Adrenal gland (tissue), 9 donors: ENCODE measurements at regions not wholly inside any gene's neighbourhood (a gene's known extent, or its start where the extent isn't known, plus 50 kb on each side); places are given as distances from the start of the nearest gene placed in this dataset.
A peak's percentile ranks its signal among the peaks of the same experiment; 100 is the strongest.

Source experiments
- DNase-seq, 7 donors: peaks; one replicate each; pipeline ENCODE4 v3.0.0-alpha.2; 2019 to 2020
- H3K27ac ChIP-seq, 5 donors: fragments of 200-600 bp; sonication (generic) in 4 of 5; 1 replicate in 3 of 5; 2 replicates in 2 of 5; pipeline versions ENCODE4 v1.5.1 to v1.8.0; 2016 to 2020; ENCODE audit warnings: mild to moderate bottlenecking in 1 of 5
- H3K27me3 ChIP-seq: fragments of 200-600 bp; 2 replicates; pipeline ENCODE4 v1.8.0; 2021
- H3K36me3 ChIP-seq, 2 donors: fragments of 200-600 bp; replicated peaks in 1 of 2; 1 replicate in 1 of 2; 2 replicates in 1 of 2; pipeline versions ENCODE4 v1.5.1 to v1.8.0; 2018 to 2022
- H3K4me1 ChIP-seq, 2 donors: fragments of 200-600 bp; replicated peaks in 1 of 2; 1 replicate in 1 of 2; 2 replicates in 1 of 2; pipeline versions ENCODE4 v1.5.1 to v1.8.0; 2018 to 2021
- H3K4me3 ChIP-seq, 4 donors: fragments of 200-600 bp; sonication (generic) in 3 of 4; one replicate each; pipeline ENCODE4 v1.5.1; 2016 to 2018
- H3K9me3 ChIP-seq, 3 donors: fragments of 200-600 bp; sonication (generic) in 1 of 3; replicated peaks in 1 of 3; 1 replicate in 2 of 3; 2 replicates in 1 of 3; pipeline versions ENCODE4 v1.5.1 to v1.8.0; 2016 to 2021
- POLR2A ChIP-seq, 2 donors: fragments of 450-650 bp; IDR thresholded peaks; one replicate each; pipeline ENCODE4 v1.6.1; 2017; ENCODE audit warnings: antibody characterized with exemption in 2 of 2, mild to moderate bottlenecking in 2 of 2, moderate library complexity in 1 of 2
- WGBS, 4 donors: extraction: QIAGEN DNeasy Blood & Tissue Kit in 2 of 4; methylation state at CpG; one replicate each; pipeline versions ENCODE4 v1.1.5 to v1.1.7; 2013 to 2017; 5-methylcytosine and 5-hydroxymethylcytosine counted together
- intact Hi-C, 2 donors: fragments of 100-400 bp; cut with DNase I; formaldehyde crosslinking; loops; one replicate each; pipeline versions ENCODE4 v1.14.1 to v1.15.0; 2022 to 2023
- TF ChIP-seq, protein P1 (sequence below), 6 experiments: fragments of 450-650 bp in 4 of 6; fragments of 200-600 bp in 2 of 6; sonication (generic) in 1 of 6; IDR thresholded peaks; 1 replicate in 5 of 6; 2 replicates in 1 of 6; pipeline versions ENCODE4 v1.5.1 to v1.8.0; 2016 to 2021; ENCODE audit warnings: antibody characterized with exemption in 6 of 6, mild to moderate bottlenecking in 2 of 6, moderate library complexity in 1 of 6
- donor health status: healthy with polysubstance abuse.
- donor health status: Bipolar disorder and iron deficiency.
- donor health status: DM: yes; HTN: yes; CAD: no.
- donor health status: DM: no; HTN: no; CAD: no.
- donor health status: DM: no; HTN: no; CAD: no.

DNA sequence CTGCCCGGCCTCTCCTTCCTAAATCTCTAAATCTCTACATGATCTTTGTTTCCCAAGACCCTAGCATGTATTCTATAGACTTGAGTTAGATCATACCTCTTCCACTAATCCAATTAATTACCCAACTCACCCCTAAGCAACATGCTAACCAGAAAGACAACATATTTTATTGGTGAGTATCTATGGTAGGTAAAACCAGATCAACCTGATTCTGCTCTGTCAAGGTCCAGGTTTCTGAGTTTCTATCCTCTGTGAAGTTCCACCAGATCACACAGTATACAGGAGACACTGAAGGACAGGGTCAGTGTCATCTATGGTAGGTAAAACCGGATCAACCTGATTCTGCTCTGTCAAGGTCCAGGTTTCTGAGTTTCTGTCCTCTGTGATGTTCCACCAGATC, 363.2 kb upstream of the MARCKS start:
- 72 to 91% (median 77%) methylated on average over 2 of the region's 2 CpGs for WGBS, 4 donors
- TF ChIP-seq, protein P1, sequence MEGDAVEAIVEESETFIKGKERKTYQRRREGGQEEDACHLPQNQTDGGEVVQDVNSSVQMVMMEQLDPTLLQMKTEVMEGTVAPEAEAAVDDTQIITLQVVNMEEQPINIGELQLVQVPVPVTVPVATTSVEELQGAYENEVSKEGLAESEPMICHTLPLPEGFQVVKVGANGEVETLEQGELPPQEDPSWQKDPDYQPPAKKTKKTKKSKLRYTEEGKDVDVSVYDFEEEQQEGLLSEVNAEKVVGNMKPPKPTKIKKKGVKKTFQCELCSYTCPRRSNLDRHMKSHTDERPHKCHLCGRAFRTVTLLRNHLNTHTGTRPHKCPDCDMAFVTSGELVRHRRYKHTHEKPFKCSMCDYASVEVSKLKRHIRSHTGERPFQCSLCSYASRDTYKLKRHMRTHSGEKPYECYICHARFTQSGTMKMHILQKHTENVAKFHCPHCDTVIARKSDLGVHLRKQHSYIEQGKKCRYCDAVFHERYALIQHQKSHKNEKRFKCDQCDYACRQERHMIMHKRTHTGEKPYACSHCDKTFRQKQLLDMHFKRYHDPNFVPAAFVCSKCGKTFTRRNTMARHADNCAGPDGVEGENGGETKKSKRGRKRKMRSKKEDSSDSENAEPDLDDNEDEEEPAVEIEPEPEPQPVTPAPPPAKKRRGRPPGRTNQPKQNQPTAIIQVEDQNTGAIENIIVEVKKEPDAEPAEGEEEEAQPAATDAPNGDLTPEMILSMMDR (IDR thresholded peaks at IDR 0.05), result no peak
- TF ChIP-seq POLR2A (IDR thresholded peaks at IDR 0.05), result no peak
- Histone ChIP-seq H3K27ac (no peak overlapping the region), H3K9me3 (no peaks in the 10 kb centered on the region), H3K36me3 (no peaks in the 10 kb centered on the region), H3K4me3 (no peak overlapping the region), H3K27me3 (no peaks in the 10 kb centered on the region), H3K4me1 (no peaks in the 10 kb centered on the region)
- no peak for DNase-seq
- intact Hi-C loops, result no loop called here

DNA sequence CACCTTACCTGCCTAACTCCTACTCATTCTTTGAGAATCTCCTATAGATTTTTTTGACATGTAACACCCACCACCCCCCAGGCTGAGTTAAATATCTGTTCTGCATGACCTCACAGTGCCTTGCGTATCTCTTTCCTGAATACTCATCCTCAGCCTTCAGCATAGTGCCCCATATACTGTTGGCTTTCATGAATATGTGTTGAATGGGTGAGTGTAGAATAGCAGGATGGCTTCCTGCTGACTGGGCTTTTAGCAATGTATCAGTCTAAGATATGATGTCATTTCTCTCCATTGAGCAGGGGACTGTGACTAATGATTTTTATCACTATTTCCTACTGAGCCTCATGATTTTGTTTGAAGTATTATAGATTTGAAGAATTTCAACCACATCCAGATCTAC, 361.6 kb upstream of the MARCKS start:
- WGBS, 4 donors, result 84 to 94% (median 91%) methylated on average over 1 of the region's 1 CpG
- intact Hi-C loops, result no loop called here

DNA sequence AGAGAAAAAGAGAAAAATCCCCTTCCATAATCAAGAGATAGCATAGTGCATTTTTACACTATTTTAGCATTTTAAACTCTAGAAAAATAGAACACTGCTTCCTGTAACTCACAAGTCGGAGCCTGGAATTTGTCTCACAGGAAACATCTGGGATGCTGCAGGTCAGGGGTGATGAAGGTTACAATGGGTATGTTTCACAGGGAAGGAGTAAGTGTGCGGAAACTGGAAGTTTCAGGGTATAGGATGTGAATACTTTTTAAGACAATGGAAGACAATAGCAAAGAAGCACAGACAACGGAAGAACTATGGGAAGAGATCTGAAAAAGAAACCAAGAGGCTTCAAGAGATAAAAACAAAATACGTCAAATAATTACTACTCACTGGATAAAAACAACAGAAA, 361.0 kb upstream of the MARCKS start:
- H3K36me3 ChIP-seq, result no peaks in the 10 kb centered on the region
- no peaks in the 10 kb centered on the region for H3K27me3 ChIP-seq
- DNase-seq, result peak in 4 of 7 donors; percentile 21 to 75 (median 32)
- intact Hi-C loops, result no loop called here
- TF ChIP-seq, protein P1 (IDR thresholded peaks at IDR 0.05), result no peak
- TF ChIP-seq POLR2A (IDR thresholded peaks at IDR 0.05), result no peak
- no peak overlapping the region for H3K27ac ChIP-seq
- H3K9me3 ChIP-seq, result no peaks in the 10 kb centered on the region
- no peaks in the 10 kb centered on the region for H3K4me1 ChIP-seq
- WGBS, 4 donors, result 47 to 58% (median 52%) methylated on average over 4 of the region's 4 CpGs
- H3K4me3 ChIP-seq, result no peak overlapping the region

More for the DNA sequence above, 361.6 kb upstream of the MARCKS start:
- no peak overlapping the region for H3K27ac ChIP-seq
- H3K27me3 ChIP-seq, result no peaks in the 10 kb centered on the region
- H3K4me1 ChIP-seq, result no peaks in the 10 kb centered on the region
- no peaks in the 10 kb centered on the region for H3K36me3 ChIP-seq
- TF ChIP-seq, protein P1 (IDR thresholded peaks at IDR 0.05), result no peak
- no peak for TF ChIP-seq POLR2A (IDR thresholded peaks at IDR 0.05)
- H3K4me3 ChIP-seq, result no peak overlapping the region
- no peaks in the 10 kb centered on the region for H3K9me3 ChIP-seq
- no peak for DNase-seq

DNA sequence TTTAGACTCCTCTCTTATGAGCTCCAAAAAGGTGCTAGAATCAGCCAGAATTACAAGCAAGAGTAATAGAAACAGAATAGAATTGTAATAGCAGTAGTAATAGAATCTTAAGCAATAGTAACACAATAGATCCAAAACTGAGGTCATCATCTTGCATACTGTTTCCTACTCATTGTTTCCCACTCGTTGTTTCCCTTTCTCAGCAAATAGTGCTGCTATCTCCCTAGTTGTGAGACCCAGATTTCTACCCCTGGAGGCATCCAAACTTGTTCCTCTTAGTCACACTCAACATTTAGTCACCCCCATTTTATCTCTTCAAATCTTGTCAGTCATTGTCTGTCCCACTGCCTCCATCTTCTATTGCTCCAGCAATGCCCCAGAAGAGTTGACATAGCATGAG, 356.9 kb upstream of the MARCKS start:
- intact Hi-C loops, result no loop called here
- H3K4me1 ChIP-seq, result no peaks in the 10 kb centered on the region
- H3K36me3 ChIP-seq, result no peaks in the 10 kb centered on the region
- DNase-seq, result no peak
- H3K27ac ChIP-seq, result no peak overlapping the region
- H3K9me3 ChIP-seq, result no peaks in the 10 kb centered on the region
- TF ChIP-seq POLR2A (IDR thresholded peaks at IDR 0.05), result no peak
- TF ChIP-seq, protein P1 (IDR thresholded peaks at IDR 0.05), result no peak
- H3K27me3 ChIP-seq, result no peaks in the 10 kb centered on the region
- WGBS, 4 donors, result 35 to 53% (median 49%) methylated on average over 1 of the region's 1 CpG
- no peak overlapping the region for H3K4me3 ChIP-seq
